ENCODE measurements at regions not wholly inside any gene's neighbourhood (a gene's known extent, or its start where the extent isn't known, plus 50 kb on each side); places are given as distances from the start of the nearest gene placed in this dataset.

- no peaks in the 10 kb centered on the region for H3K9me3 ChIP-seq (replicated peaks; ENCODE audit: control insufficient read depth, insufficient read depth, low read length)
- H3K79me2 ChIP-seq (ENCODE audit: control insufficient read depth, insufficient read depth, low read length), result no peaks in the 10 kb centered on the region
- CTCF ChIA-PET, result interaction anchor here (1.1 kb wide), 1 partner anchor 54 kb away, joined by 5 read pairs; no protein-coding TSS in a partner anchor
- intact Hi-C loops (cut with micrococcal nuclease), result no loop called here
- FAIRE-seq, result no peak
- no peaks in the 10 kb centered on the region for H4K20me1 ChIP-seq (replicated peaks; ENCODE audit: control insufficient read depth, extremely low read depth, insufficient read depth, low read length)
- H3K4me3 ChIP-seq (replicated peaks in 1 of 3; ENCODE audit: insufficient read depth in 1 of 3, low read depth in 1 of 3, low read length in 3 of 3), result no peak overlapping the region
- BruUV-seq (replicated peaks), result no TSS peak
- no peak for TF ChIP-seq JUN (IDR thresholded peaks at IDR 0.05; ENCODE audit: borderline replicate concordance, insufficient read depth, insufficient read length, low read depth)
- TF ChIP-seq GATA2 (IDR thresholded peaks at IDR 0.05; ENCODE audit: insufficient read depth, insufficient read length, low read depth, low read length), result peak; percentile 3
- no peak for DNase-seq (ENCODE audit: low read depth, low spot score)
- no peak overlapping the region for H3K9ac ChIP-seq (replicated peaks; ENCODE audit: extremely low read depth, insufficient read depth, low read length)
- H3K27ac ChIP-seq (ENCODE audit: insufficient read depth, low read depth, low read length), result no peak overlapping the region
- POLR2A ChIA-PET, result no interaction called here
- H3K27me3 ChIP-seq (ENCODE audit: control insufficient read depth in 2 of 2, insufficient read depth in 2 of 2, low read length in 2 of 2), result peaks cover 4 to 5% of the 10 kb centered on the region in 2 experiments
- H3K36me3 ChIP-seq (ENCODE audit: control insufficient read depth in 2 of 2, extremely low read depth in 1 of 2, insufficient read depth in 2 of 2, low read length in 2 of 2), result no peaks in the 10 kb centered on the region
- dilution Hi-C loops (cut with MboI; ENCODE audit: extremely low pct_ligation_motif_present, low sequenced_read_pairs), result no loop called here
- no peaks in the 10 kb centered on the region for H3K4me1 ChIP-seq (ENCODE audit: control insufficient read depth, extremely low read depth, insufficient read depth, low read length)
- no peak overlapping the region for H3K4me2 ChIP-seq (ENCODE audit: insufficient read depth, low read length)
- H2AFZ ChIP-seq (ENCODE audit: low read depth, low read length), result no peak overlapping the region
- no peaks in the 10 kb centered on the region for H3K9me1 ChIP-seq (replicated peaks; ENCODE audit: control insufficient read depth, extremely low read depth, insufficient read depth, low read length)
Measured at GRCh38 chr22:22038178-22038880, 55.7 kb upstream of the TOP3B start.

DNA sequence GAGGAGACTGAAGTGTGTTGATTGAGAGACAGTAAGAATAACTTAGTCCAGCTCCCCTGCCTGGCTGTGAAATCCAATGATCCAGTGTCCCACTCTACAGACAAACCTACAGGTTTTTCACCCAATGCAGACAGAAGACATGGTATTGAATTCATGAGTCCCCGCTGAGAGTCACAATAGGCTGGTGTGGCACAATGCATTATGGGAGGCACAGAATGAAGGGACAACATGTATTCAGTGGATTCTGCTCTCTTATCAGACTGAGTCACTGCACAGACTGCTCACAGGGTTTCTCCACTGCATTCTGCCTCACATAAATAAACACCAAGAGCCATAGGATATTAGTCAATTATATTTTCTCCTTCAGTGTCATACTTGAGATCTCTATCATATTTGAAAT is 55.2 kb upstream of the TOP3B start:
- H3K4me3 ChIP-seq (replicated peaks in 1 of 3; ENCODE audit: insufficient read depth in 1 of 3, low read depth in 1 of 3, low read length in 3 of 3), result no peak overlapping the region
- no peaks in the 10 kb centered on the region for H3K4me1 ChIP-seq (ENCODE audit: control insufficient read depth, extremely low read depth, insufficient read depth, low read length)
- H3K27ac ChIP-seq (ENCODE audit: insufficient read depth, low read depth, low read length), result no peak overlapping the region
- FAIRE-seq, result peak; percentile 71
- no peaks in the 10 kb centered on the region for H3K36me3 ChIP-seq (ENCODE audit: control insufficient read depth in 2 of 2, extremely low read depth in 1 of 2, insufficient read depth in 2 of 2, low read length in 2 of 2)
- H3K9me3 ChIP-seq (replicated peaks; ENCODE audit: control insufficient read depth, insufficient read depth, low read length), result no peaks in the 10 kb centered on the region
- intact Hi-C loops (cut with micrococcal nuclease), result no loop called here
- CTCF ChIA-PET, result interaction anchor here (1.1 kb wide), 1 partner anchor 53 kb away, joined by 5 read pairs; no protein-coding TSS in a partner anchor
- H3K9me1 ChIP-seq (replicated peaks; ENCODE audit: control insufficient read depth, extremely low read depth, insufficient read depth, low read length), result no peaks in the 10 kb centered on the region
- peaks cover 4 to 5% of the 10 kb centered on the region in 2 experiments for H3K27me3 ChIP-seq (ENCODE audit: control insufficient read depth in 2 of 2, insufficient read depth in 2 of 2, low read length in 2 of 2)
- peak; percentile 68 for DNase-seq (ENCODE audit: low read depth, low spot score)
- no peaks in the 10 kb centered on the region for H4K20me1 ChIP-seq (replicated peaks; ENCODE audit: control insufficient read depth, extremely low read depth, insufficient read depth, low read length)
- POLR2A ChIA-PET, result no interaction called here
- no peaks in the 10 kb centered on the region for H3K79me2 ChIP-seq (ENCODE audit: control insufficient read depth, insufficient read depth, low read length)
- H3K4me2 ChIP-seq (ENCODE audit: insufficient read depth, low read length), result no peak overlapping the region
- TF ChIP-seq GATA2 (IDR thresholded peaks at IDR 0.05; ENCODE audit: insufficient read depth, insufficient read length, low read depth, low read length) (peak; percentile 65), MYC (IDR thresholded peaks at IDR 0.05; ENCODE audit: low read depth, low read length) (no peak), EZH2 (IDR thresholded peaks at IDR 0.05; ENCODE audit: borderline replicate concordance, low read depth, low read length, severe bottlenecking) (no peak), CTCF (IDR thresholded peaks at IDR 0.05; ENCODE audit: extremely low read depth in 1 of 2, insufficient read depth in 1 of 2, low read depth in 1 of 2, low read length in 2 of 2) (no peak), POLR2A (IDR thresholded peaks at IDR 0.05; ENCODE audit: low read depth, low read length) (no peak), POLR2AphosphoS5 (IDR thresholded peaks at IDR 0.05; ENCODE audit: insufficient read depth, low read depth, low read length) (no peak), FOS (IDR thresholded peaks at IDR 0.05; ENCODE audit: borderline replicate concordance, insufficient read depth, low read length) (peak; percentile 50), JUN (IDR thresholded peaks at IDR 0.05; ENCODE audit: borderline replicate concordance, insufficient read depth, insufficient read length, low read depth) (no peak)
- TF ChIP-seq, protein P1, sequence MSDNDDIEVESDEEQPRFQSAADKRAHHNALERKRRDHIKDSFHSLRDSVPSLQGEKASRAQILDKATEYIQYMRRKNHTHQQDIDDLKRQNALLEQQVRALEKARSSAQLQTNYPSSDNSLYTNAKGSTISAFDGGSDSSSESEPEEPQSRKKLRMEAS (IDR thresholded peaks at IDR 0.05; ENCODE audit: insufficient read depth, insufficient read length), result no peak
- dilution Hi-C loops (cut with MboI; ENCODE audit: extremely low pct_ligation_motif_present, low sequenced_read_pairs), result no loop called here
- BruUV-seq (replicated peaks), result no TSS peak
- H2AFZ ChIP-seq (ENCODE audit: low read depth, low read length), result no peak overlapping the region
- no peak overlapping the region for H3K9ac ChIP-seq (replicated peaks; ENCODE audit: extremely low read depth, insufficient read depth, low read length)

All from endothelial cell of umbilical vein (primary cell).